PFSK-1 (cell line): ENCODE measurements at regions not wholly inside any gene's neighbourhood (a gene's known extent, or its start where the extent isn't known, plus 50 kb on each side); places are given as distances from the start of the nearest gene placed in this dataset.

Experiments
- FOXP2 ChIP-seq: optimal IDR thresholded peaks from 2 replicates; pipeline ENCODE3; 2011; ENCODE audit warnings: borderline replicate concordance, control low read depth, inconsistent platforms; ENCODE audit not compliant: insufficient read depth; ENCODE audit errors: extremely low read length, extremely low read depth
- POLR2AphosphoS5 ChIP-seq: IDR thresholded peaks from 2 replicates; pipeline ENCODE4 v1.6.1; 2012; ENCODE audit warnings: low read depth, mild to moderate bottlenecking, control low read depth, low read length, moderate library complexity
- SIN3A ChIP-seq: IDR thresholded peaks from 2 replicates; pipeline ENCODE4 v1.6.1; 2012; ENCODE audit warnings: mild to moderate bottlenecking, low read length, moderate library complexity, borderline replicate concordance; ENCODE audit not compliant: insufficient read depth
- TAF1 ChIP-seq: IDR thresholded peaks from 2 replicates; pipeline ENCODE4 v1.6.1; 2012; ENCODE audit warnings: low read length, control low read depth, borderline replicate concordance; ENCODE audit not compliant: insufficient read depth
- TF ChIP-seq, protein P1 (sequence below), 2 experiments: IDR thresholded peaks; 2 replicates each; pipeline versions ENCODE4 v1.6.1 to v1.8.0; 2011 to 2012; ENCODE audit warnings: low read depth in 2 of 2, low read length in 2 of 2, control low read depth in 1 of 2, inconsistent platforms in 1 of 2, mild to moderate bottlenecking in 1 of 2, moderate library complexity in 1 of 2; ENCODE audit not compliant: insufficient read depth in 1 of 2

DNA sequence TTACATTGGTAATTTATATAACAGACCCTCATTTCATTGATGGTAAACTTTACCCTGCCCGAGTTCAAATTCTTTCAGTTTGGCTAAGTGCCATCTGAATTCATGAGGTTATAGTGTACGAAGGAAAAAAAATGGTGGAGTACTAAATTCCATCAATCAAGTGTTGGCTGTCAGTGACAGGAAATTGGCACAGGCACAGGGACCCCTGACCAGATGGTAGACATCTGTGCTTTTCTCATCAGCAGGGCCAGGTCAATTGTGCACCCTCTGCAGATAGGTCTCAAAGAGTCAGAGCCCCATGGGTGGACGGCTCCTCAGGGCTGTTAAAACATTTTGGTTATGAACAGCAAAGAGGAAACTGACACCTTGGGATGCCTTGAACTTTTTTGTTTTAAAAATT lies 439.2 kb downstream of the SETBP1 start:
- TF ChIP-seq TAF1 (no peak), POLR2AphosphoS5 (no peak), SIN3A (no peak), FOXP2 (no peak)
- TF ChIP-seq, protein P1, sequence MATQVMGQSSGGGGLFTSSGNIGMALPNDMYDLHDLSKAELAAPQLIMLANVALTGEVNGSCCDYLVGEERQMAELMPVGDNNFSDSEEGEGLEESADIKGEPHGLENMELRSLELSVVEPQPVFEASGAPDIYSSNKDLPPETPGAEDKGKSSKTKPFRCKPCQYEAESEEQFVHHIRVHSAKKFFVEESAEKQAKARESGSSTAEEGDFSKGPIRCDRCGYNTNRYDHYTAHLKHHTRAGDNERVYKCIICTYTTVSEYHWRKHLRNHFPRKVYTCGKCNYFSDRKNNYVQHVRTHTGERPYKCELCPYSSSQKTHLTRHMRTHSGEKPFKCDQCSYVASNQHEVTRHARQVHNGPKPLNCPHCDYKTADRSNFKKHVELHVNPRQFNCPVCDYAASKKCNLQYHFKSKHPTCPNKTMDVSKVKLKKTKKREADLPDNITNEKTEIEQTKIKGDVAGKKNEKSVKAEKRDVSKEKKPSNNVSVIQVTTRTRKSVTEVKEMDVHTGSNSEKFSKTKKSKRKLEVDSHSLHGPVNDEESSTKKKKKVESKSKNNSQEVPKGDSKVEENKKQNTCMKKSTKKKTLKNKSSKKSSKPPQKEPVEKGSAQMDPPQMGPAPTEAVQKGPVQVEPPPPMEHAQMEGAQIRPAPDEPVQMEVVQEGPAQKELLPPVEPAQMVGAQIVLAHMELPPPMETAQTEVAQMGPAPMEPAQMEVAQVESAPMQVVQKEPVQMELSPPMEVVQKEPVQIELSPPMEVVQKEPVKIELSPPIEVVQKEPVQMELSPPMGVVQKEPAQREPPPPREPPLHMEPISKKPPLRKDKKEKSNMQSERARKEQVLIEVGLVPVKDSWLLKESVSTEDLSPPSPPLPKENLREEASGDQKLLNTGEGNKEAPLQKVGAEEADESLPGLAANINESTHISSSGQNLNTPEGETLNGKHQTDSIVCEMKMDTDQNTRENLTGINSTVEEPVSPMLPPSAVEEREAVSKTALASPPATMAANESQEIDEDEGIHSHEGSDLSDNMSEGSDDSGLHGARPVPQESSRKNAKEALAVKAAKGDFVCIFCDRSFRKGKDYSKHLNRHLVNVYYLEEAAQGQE (IDR thresholded peaks at IDR 0.05; ENCODE audit: insufficient read depth in 1 of 2, low read depth in 2 of 2, low read length in 2 of 2), result no peak
